NCI-H1092 treated with DMSO at 0.1 percent for 48 hours (cell line): ENCODE measurements at regions not wholly inside any gene's neighbourhood (a gene's known extent, or its start where the extent isn't known, plus 50 kb on each side); places are given as distances from the start of the nearest gene placed in this dataset.
A peak's percentile ranks its signal among the peaks of the same experiment; 100 is the strongest.

Source experiments
- DNase-seq: peaks from one replicate; lab custom pipeline; 2025; lab: John Stamatoyannopoulos, UW

- DNase-seq, result peak; percentile 13
Measured at GRCh38 chr15:69893863-69894262, 203.9 kb downstream of the TLE3 start.

GRCh38 chr15:69895202-69895601 lies 202.5 kb downstream of the TLE3 start:
- DNase-seq, result no peak

- DNase-seq, result no peak
Measured at GRCh38 chr15:69896606-69897005, 201.1 kb downstream of the TLE3 start.

GRCh38 chr15:69897061-69897460 lies 200.7 kb downstream of the TLE3 start:
- DNase-seq, result no peak

- peak; percentile 33 for DNase-seq
Measured at GRCh38 chr15:69897471-69898237, 200.1 kb downstream of the TLE3 start.

- no peak for DNase-seq
Measured at GRCh38 chr15:69898243-69898642, 199.5 kb downstream of the TLE3 start.

GRCh38 chr15:69902414-69903062 lies 195.2 kb downstream of the TLE3 start:
- DNase-seq, result no peak

GRCh38 chr15:69903470-69904469 lies 193.9 kb downstream of the TLE3 start:
- DNase-seq, result no peak

- DNase-seq, result no peak
Measured at GRCh38 chr15:69906256-69907185, 191.2 kb downstream of the TLE3 start.

GRCh38 chr15:69908060-69908459 lies 189.7 kb downstream of the TLE3 start:
- no peak for DNase-seq

- no peak for DNase-seq
Measured at GRCh38 chr15:69908590-69909420, 188.9 kb downstream of the TLE3 start.

- DNase-seq, result no peak
Measured at GRCh38 chr15:69909719-69910444, 187.8 kb downstream of the TLE3 start.

- no peak for DNase-seq
Measured at GRCh38 chr15:69910514-69910913, 187.2 kb downstream of the TLE3 start.

GRCh38 chr15:69912116-69912515 lies 185.6 kb downstream of the TLE3 start:
- no peak for DNase-seq

GRCh38 chr15:69914040-69914439 lies 183.7 kb downstream of the TLE3 start:
- DNase-seq, result peak; percentile 13

- no peak for DNase-seq
Measured at GRCh38 chr15:69914960-69915359, 182.8 kb downstream of the TLE3 start.

- no peak for DNase-seq
Measured at GRCh38 chr15:69916169-69916785, 181.4 kb downstream of the TLE3 start.

- DNase-seq, result no peak
Measured at GRCh38 chr15:69917056-69917455, 180.7 kb downstream of the TLE3 start.

GRCh38 chr15:69919816-69920215 lies 177.9 kb downstream of the TLE3 start:
- no peak for DNase-seq
